ENCODE measurements at regions not wholly inside any gene's neighbourhood (a gene's known extent, or its start where the extent isn't known, plus 50 kb on each side); places are given as distances from the start of the nearest gene placed in this dataset.
"Not testable (repeated sequence)": the region's sequence is repeated elsewhere in the genome, so short reads cannot be mapped to it uniquely, and the experiment has no call there.

DNA sequence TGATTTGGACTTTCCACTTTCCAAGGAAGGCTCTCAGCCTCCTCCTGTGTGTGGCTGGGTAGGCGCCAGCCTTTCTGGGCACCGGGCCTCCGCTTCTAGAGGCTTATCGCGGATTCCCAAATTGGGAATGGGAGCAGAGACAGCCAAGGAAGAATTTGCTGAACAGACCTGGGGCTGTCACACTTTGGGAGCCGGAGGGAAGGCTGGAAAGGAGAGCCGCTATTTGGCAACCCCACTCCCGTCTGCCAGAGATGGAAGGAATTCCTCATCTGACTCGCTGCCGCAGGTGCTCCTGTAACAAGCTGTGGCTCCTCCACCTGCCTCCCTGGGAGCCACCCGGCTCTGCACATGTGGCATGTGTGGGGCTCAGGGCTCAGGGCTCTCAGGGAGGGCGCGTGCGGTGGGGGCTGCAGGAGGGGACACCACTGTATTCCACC, 50.8 kb upstream of the ECHDC3 start:
- no peak overlapping the region for H3K4me3 ChIP-seq (ENCODE audit: low read length)
- H3K36me3 ChIP-seq (ENCODE audit: control insufficient read depth, insufficient read depth, low read length), result no peaks in the 10 kb centered on the region
- H3K9ac ChIP-seq (ENCODE audit: low read length), result no peak overlapping the region
- H3K4me1 ChIP-seq (ENCODE audit: control insufficient read depth, insufficient read depth, low read length), result no peaks in the 10 kb centered on the region
- no peak overlapping the region for H3K27ac ChIP-seq (ENCODE audit: low read depth, low read length)
- no peaks in the 10 kb centered on the region for H3K27me3 ChIP-seq (ENCODE audit: control insufficient read depth, insufficient read depth, low read length)

DNA sequence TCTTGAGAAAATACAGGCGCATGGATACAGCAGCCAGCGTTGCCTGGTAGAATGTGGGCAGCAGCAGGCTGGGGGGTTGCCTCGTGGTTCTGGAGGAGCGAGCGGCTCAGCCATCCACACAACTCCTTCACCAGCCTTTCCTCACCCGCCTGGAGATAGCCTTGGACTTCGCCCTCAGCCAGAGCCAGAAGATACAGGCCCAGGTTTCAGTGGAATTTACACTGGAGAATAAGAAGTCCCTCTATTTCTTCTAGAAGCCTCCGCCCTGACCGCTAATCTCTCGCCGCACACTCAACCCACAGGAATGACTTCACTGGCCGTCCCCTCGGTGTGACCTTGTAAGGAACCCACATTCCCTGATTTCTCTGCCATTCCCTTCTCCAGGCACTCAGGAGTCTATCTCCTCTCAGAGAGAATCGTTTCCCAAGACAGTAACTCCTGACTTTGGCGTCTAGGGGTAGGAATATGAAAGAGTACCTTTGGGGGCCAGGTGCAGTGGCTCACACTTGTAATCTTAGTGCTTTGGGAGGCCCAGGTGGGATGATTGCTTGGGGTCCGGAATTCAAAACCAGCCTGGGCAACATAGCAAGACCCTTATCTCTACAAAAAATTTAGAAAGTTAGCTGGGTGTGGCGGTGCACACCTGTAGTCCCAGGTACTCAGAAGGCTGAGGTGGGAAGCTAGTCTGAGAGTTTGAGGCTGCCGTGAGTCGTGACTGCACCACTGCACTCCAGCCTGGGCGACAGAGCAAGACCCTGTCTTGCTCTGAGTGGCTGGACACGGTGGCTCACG, 52.0 kb upstream of the ECHDC3 start:
- H3K4me1 ChIP-seq (ENCODE audit: control insufficient read depth, insufficient read depth, low read length), result no peaks in the 10 kb centered on the region
- no peaks in the 10 kb centered on the region for H3K36me3 ChIP-seq (ENCODE audit: control insufficient read depth, insufficient read depth, low read length)
- H3K4me3 ChIP-seq (ENCODE audit: low read length), result no peak overlapping the region
- no peaks in the 10 kb centered on the region for H3K27me3 ChIP-seq (ENCODE audit: control insufficient read depth, insufficient read depth, low read length)
- no peak overlapping the region for H3K27ac ChIP-seq (ENCODE audit: low read depth, low read length)
- H3K9ac ChIP-seq (ENCODE audit: low read length), result no peak overlapping the region

GRCh38 chr10:11688448-11688795, 53.8 kb upstream of the ECHDC3 start:
- H3K9ac ChIP-seq (ENCODE audit: low read length); H3K27ac ChIP-seq (ENCODE audit: low read depth, low read length); H3K4me3 ChIP-seq (ENCODE audit: low read length); H3K27me3 ChIP-seq (ENCODE audit: control insufficient read depth, insufficient read depth, low read length); H3K4me1 ChIP-seq (ENCODE audit: control insufficient read depth, insufficient read depth, low read length); H3K36me3 ChIP-seq (ENCODE audit: control insufficient read depth, insufficient read depth, low read length): not testable (repeated sequence)

DNA sequence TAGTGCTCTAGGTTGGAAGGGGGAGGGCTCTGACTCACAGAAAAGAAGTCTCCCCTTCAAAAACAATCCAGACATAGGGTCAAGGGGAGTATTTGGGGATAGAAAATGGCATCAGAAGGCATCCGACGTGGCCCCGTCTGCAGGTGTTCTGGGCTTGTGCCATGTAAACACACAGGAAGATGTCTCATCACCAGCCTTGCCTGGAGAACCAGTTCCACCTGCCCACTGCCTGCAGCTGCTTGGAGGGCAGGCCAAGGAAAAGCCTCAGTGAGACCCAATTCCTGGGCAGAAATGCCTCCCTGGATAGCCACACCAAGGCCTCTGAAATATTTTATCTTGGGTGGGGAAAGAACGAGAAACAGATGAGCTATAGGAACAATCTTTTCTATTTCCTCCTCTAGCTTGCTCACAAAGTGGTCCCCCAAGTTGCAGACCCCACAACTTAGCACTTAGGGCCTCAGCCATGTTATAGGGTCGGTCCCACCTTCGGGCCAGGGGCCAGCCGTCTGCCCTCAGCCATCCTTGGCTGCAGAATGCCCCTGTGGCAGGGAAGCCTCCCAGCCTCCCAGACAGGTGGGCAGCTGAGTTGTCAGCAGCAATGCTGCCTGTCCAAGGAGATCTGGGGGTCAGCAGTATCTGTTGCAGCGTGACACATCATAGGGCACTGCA, 54.3 kb upstream of the ECHDC3 start:
- Histone ChIP-seq H3K4me1 (ENCODE audit: control insufficient read depth, insufficient read depth, low read length) (no peaks in the 10 kb centered on the region), H3K27ac (ENCODE audit: low read depth, low read length) (no peak overlapping the region), H3K27me3 (ENCODE audit: control insufficient read depth, insufficient read depth, low read length) (no peaks in the 10 kb centered on the region), H3K9ac (ENCODE audit: low read length) (no peak overlapping the region), H3K36me3 (ENCODE audit: control insufficient read depth, insufficient read depth, low read length) (no peaks in the 10 kb centered on the region), H3K4me3 (ENCODE audit: low read length) (no peak overlapping the region)

DNA sequence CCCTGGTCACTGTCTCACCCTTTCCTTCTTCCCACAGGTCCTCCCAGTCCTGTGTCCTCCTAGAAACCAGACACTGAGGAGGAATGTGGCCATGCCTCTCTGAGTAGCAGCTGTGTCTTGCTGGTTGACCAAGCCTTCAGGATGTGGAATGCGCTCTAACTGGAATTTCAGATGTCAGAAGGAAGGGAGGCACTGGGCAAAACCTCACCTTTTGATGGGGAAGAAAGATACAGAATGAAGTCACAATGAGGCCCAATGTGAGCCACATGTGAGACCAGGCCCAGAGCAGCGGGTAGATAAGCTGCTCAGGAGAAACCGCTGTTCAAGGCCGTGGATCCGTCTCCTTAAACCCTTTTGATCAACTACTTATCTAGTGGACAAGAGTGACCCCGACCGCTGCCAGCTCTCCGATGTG, 54.8 kb upstream of the ECHDC3 start:
- no peak overlapping the region for H3K4me3 ChIP-seq (ENCODE audit: low read length)
- no peak overlapping the region for H3K27ac ChIP-seq (ENCODE audit: low read depth, low read length)
- no peak overlapping the region for H3K9ac ChIP-seq (ENCODE audit: low read length)
- no peaks in the 10 kb centered on the region for H3K27me3 ChIP-seq (ENCODE audit: control insufficient read depth, insufficient read depth, low read length)
- no peaks in the 10 kb centered on the region for H3K36me3 ChIP-seq (ENCODE audit: control insufficient read depth, insufficient read depth, low read length)
- H3K4me1 ChIP-seq (ENCODE audit: control insufficient read depth, insufficient read depth, low read length), result no peaks in the 10 kb centered on the region

DNA sequence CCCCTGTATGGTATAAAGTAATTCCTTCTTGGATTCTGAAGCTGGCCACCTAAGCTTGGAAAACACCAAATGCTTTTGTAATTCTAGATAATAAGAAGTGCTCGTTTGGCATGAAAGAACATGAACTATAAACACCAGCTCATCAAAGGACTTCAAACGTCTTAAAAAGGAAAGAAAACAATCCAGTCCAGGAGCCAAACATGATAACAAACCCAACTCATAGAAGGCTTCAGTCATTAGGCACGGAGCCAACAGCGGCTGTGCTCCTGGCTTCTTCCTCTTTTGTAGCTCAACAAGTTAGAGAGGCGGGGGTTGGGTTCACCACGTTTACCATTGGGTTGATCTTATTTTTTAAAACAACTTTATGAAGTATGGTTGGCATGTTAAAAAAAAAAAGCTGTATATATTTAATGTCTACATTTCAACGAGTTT, 56.4 kb upstream of the ECHDC3 start:
- Histone ChIP-seq H3K9ac (ENCODE audit: low read length) (no peak overlapping the region), H3K27ac (ENCODE audit: low read depth, low read length) (no peak overlapping the region), H3K4me1 (ENCODE audit: control insufficient read depth, insufficient read depth, low read length) (no peaks in the 10 kb centered on the region), H3K4me3 (ENCODE audit: low read length) (no peak overlapping the region), H3K27me3 (ENCODE audit: control insufficient read depth, insufficient read depth, low read length) (no peaks in the 10 kb centered on the region), H3K36me3 (ENCODE audit: control insufficient read depth, insufficient read depth, low read length) (no peaks in the 10 kb centered on the region)

DNA sequence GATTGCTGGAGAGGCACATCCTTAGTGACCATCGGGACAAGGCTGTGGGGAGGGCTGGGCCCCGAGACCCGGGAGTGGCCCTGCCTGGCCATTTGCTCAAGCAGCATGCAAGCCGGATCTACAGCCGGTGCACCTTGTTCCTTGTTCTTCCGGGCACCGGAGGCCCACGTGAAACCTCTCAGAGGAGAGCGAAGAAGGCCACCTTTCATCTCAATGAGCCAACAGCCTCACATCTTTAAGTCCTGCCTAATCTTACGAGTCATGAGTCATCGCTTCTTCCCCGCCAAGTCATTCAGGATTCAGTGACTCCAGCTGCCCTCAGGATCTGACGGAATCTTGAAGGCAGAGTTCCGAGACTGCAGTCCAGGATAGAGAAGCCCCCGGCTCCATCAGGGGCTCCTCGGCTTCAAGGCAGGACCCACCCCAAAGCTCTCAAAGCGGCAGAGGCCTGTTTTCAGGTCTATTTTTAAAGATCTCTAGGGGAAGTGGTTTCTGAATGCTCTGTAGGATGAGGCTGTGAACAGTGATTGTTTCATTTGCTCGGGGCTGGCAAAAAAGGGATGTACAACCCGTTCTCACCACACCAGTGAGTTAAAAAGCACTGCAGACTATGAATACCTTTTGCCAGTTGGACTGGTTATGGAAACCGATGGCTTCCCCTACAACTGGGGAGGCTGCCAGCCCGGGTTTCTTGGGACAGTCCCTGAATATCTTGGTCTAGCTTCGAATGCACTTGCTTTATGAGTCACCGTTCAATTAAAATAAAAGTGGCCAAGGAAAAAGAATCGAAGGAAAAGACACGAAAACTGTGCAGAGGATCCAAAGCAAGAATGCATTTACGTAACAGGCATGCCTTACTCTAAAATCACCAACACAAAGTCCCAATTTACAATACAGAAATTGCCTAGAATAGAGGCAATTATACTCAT, 57.2 kb upstream of the ECHDC3 start:
- no peaks in the 10 kb centered on the region for H3K4me1 ChIP-seq (ENCODE audit: control insufficient read depth, insufficient read depth, low read length)
- H3K36me3 ChIP-seq (ENCODE audit: control insufficient read depth, insufficient read depth, low read length), result no peaks in the 10 kb centered on the region
- no peak overlapping the region for H3K9ac ChIP-seq (ENCODE audit: low read length)
- no peaks in the 10 kb centered on the region for H3K27me3 ChIP-seq (ENCODE audit: control insufficient read depth, insufficient read depth, low read length)
- H3K4me3 ChIP-seq (ENCODE audit: low read length), result peak overlapping the region; percentile 29
- H3K27ac ChIP-seq (ENCODE audit: low read depth, low read length), result no peak overlapping the region

- H3K9ac ChIP-seq (ENCODE audit: low read length); H3K4me1 ChIP-seq (ENCODE audit: control insufficient read depth, insufficient read depth, low read length); H3K36me3 ChIP-seq (ENCODE audit: control insufficient read depth, insufficient read depth, low read length); H3K27me3 ChIP-seq (ENCODE audit: control insufficient read depth, insufficient read depth, low read length); H3K27ac ChIP-seq (ENCODE audit: low read depth, low read length): not testable (repeated sequence)
- peak overlapping the region; percentile 29 for H3K4me3 ChIP-seq (ENCODE audit: low read length)
These were observed 57.9 kb upstream of the ECHDC3 start for GRCh38 chr10:11684341-11684716.

- H3K4me3 ChIP-seq (ENCODE audit: low read length), result no peak overlapping the region
- no peak overlapping the region for H3K9ac ChIP-seq (ENCODE audit: low read length)
- no peaks in the 10 kb centered on the region for H3K4me1 ChIP-seq (ENCODE audit: control insufficient read depth, insufficient read depth, low read length)
- H3K27ac ChIP-seq (ENCODE audit: low read depth, low read length), result no peak overlapping the region
- H3K27me3 ChIP-seq (ENCODE audit: control insufficient read depth, insufficient read depth, low read length), result no peaks in the 10 kb centered on the region
- no peaks in the 10 kb centered on the region for H3K36me3 ChIP-seq (ENCODE audit: control insufficient read depth, insufficient read depth, low read length)
These were observed 58.5 kb upstream of the ECHDC3 start for GRCh38 chr10:11683529-11684320.

GRCh38 chr10:11682851-11683250, 59.3 kb upstream of the ECHDC3 start:
- Histone ChIP-seq H3K4me1 (ENCODE audit: control insufficient read depth, insufficient read depth, low read length) (no peaks in the 10 kb centered on the region), H3K4me3 (ENCODE audit: low read length) (no peak overlapping the region), H3K27ac (ENCODE audit: low read depth, low read length) (no peak overlapping the region), H3K9ac (ENCODE audit: low read length) (no peak overlapping the region), H3K36me3 (ENCODE audit: control insufficient read depth, insufficient read depth, low read length) (no peaks in the 10 kb centered on the region), H3K27me3 (ENCODE audit: control insufficient read depth, insufficient read depth, low read length) (no peaks in the 10 kb centered on the region)

- Histone ChIP-seq H3K27ac (ENCODE audit: low read depth, low read length) (no peak overlapping the region), H3K27me3 (ENCODE audit: control insufficient read depth, insufficient read depth, low read length) (no peaks in the 10 kb centered on the region), H3K9ac (ENCODE audit: low read length) (no peak overlapping the region), H3K4me1 (ENCODE audit: control insufficient read depth, insufficient read depth, low read length) (no peaks in the 10 kb centered on the region), H3K4me3 (ENCODE audit: low read length) (no peak overlapping the region), H3K36me3 (ENCODE audit: control insufficient read depth, insufficient read depth, low read length) (no peaks in the 10 kb centered on the region)
These were observed 59.9 kb upstream of the ECHDC3 start for GRCh38 chr10:11682267-11682683.

DNA sequence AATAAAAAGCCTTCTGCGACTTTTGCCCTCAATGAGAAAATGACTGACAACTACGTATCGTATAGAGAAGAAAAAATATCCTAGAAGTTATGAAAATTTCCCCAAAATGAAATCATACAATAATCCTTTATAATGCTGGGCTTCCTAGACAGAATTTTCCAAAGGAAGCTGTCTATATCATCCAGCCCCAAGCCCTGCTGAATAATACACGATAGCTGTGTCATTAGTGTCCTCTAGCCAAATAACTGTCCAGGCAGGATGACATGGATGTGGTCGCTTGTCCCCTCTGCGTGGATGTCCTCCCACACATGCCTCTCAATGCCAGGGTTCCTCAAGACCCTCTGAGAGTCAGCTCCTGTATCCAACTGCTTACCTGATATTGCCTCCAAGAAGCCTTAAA, 61.7 kb upstream of the ECHDC3 start:
- Histone ChIP-seq H3K4me3 (ENCODE audit: low read length) (no peak overlapping the region), H3K4me1 (ENCODE audit: control insufficient read depth, insufficient read depth, low read length) (no peaks in the 10 kb centered on the region), H3K36me3 (ENCODE audit: control insufficient read depth, insufficient read depth, low read length) (no peaks in the 10 kb centered on the region), H3K9ac (ENCODE audit: low read length) (no peak overlapping the region), H3K27ac (ENCODE audit: low read depth, low read length) (no peak overlapping the region), H3K27me3 (ENCODE audit: control insufficient read depth, insufficient read depth, low read length) (no peaks in the 10 kb centered on the region)

Measured in rectal smooth muscle tissue (tissue), 1 donor.